HG03175 (cell line): ENCODE measurements at regions not wholly inside any gene's neighbourhood (a gene's known extent, or its start where the extent isn't known, plus 50 kb on each side); places are given as distances from the start of the nearest gene placed in this dataset.
A peak's percentile ranks its signal among the peaks of the same experiment; 100 is the strongest.
"Not testable (repeated sequence)": the region's sequence is repeated elsewhere in the genome, so short reads cannot be mapped to it uniquely, and the experiment has no call there.

ENCODE experiments used
- ATAC-seq: cut with Tn5 transposase; IDR thresholded peaks from one replicate; pipeline ENCODE4 v1.9.1; 2021; ENCODE audit warnings: mild to moderate bottlenecking, moderate library complexity; ENCODE audit not compliant: unreplicated experiment

- no peak for ATAC-seq
These were observed 152.2 kb downstream of the LIPI start for GRCh38 chr21:14058566-14058965.

DNA sequence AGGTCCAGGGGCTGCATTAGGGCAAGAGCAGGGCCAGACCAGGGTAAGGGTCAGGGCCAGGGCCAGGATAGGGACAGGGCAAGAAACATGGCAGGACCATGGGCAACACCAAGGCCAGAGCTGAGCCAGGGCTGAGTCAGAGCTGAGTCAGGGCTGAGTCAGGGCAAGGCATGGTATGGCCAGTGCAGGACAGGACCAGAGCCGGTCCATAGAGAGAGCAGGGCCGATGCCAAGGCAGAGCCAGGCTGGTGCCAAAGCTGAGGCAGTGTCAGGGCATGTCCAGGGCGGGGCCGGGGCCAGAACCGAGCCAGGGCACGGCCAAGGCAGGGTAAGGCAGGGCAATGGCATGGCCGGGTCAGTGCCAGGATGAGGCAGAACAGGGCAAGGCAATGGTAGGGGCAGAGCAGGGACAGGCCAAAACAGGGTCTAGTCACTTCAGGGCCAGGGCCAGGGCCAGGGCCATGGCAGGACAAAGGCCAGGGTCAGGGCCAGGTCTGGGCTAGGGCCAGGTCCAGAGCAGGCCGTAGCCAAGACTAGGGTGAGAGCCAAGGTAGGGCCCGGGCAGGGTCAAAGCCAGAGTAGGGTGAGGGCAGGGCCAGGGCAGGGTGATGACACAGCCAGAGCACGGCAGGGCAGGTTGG lies 152.8 kb downstream of the LIPI start:
- not testable (repeated sequence) for ATAC-seq

- no peak for ATAC-seq
These were observed 153.4 kb downstream of the LIPI start for GRCh38 chr21:14057313-14057712.

- no peak for ATAC-seq
These were observed 154.0 kb downstream of the LIPI start for GRCh38 chr21:14056771-14057191.

DNA sequence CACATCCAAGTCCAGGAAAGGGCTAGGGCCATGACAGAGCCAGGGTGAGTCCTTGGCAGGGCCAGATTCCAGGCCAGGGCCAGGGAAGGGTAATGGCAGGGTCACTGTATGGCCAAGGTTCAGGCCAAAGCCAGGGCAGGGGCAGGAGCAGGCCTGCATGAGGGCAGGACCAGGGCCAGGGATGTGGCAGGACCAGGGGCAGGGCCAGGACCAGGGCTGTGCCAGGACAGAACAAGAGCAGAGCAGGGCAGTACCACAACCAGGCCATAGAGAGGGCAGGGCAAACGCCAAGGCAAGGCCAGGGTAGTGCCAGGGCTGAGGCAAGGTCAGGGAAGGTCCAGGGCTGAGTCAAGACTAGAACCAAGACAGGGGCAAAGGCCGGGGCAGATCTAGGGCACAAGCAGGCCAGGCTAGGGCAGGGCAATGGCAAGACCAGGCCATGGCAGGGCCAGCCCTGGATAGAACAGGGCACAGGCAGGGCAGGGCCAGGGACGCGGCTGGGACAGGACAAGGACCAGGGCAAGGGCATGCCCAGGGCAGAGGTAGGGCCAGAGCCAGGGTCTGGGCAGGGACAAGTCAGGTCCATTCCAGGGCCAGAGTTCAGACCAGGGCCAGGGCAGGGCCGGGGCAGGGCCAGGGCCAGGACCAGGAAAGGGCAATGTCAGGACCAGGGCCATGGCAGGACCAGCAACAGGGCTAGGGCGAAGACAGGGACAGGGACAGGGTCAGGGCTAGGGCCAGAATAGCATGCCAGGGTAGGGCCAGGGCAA lies 154.8 kb downstream of the LIPI start:
- ATAC-seq: not testable (repeated sequence)

GRCh38 chr21:14054682-14055081 lies 156.1 kb downstream of the LIPI start:
- no peak for ATAC-seq

GRCh38 chr21:14050121-14050520 lies 160.6 kb downstream of the LIPI start:
- no peak for ATAC-seq

- ATAC-seq: no peak
These were observed 164.4 kb downstream of the LIPI start for GRCh38 chr21:14046401-14046800.

DNA sequence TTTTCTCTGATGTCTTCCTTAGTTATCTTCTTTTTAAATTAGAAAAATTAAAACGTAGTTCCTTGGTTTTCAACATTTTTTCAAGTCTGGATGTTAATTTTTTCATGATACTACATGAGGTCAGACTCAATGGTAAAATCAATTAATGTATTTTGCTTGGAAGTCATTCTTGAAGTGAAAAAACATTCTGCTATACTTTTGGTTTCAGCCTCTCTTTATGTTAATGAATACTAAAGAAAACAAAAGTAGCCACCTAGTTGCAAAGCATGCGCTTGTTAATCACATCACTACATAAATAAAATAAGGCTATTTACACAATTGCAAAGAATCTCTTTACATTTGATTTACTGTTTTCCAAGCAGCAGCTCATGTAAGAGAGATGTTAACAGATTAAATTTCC lies 170.4 kb downstream of the LIPI start:
- no peak for ATAC-seq

- ATAC-seq: not testable (repeated sequence)
These were observed 182.1 kb downstream of the LIPI start for GRCh38 chr21:14028619-14029018.

- peak; percentile 100 for ATAC-seq
These were observed 183.4 kb downstream of the LIPI start for GRCh38 chr21:14027235-14027869.

DNA sequence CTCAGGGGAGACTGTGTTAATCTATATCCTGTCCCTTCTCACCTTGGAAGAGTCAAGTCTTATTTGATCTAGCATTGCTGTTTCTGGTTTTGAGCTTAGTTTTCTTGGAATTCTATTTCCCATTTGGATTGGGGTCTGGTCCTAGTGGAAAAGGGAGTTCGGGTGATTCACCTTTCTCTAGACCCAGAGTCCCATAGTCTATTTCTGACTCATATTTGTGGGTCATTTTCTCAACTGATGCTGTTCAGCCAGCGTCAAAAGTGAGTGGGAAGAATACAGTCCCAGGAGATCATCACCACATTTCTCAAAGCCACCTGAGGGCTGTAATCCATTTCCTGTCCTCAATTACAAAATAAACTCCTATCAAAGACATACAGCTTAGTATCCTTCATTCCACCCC lies 190.6 kb downstream of the LIPI start:
- ATAC-seq: not testable (repeated sequence)

- not testable (repeated sequence) for ATAC-seq
These were observed 194.9 kb downstream of the LIPI start for GRCh38 chr21:14015841-14016240.

- ATAC-seq: not testable (repeated sequence)
These were observed 196.9 kb downstream of the LIPI start for GRCh38 chr21:14013623-14014498.

DNA sequence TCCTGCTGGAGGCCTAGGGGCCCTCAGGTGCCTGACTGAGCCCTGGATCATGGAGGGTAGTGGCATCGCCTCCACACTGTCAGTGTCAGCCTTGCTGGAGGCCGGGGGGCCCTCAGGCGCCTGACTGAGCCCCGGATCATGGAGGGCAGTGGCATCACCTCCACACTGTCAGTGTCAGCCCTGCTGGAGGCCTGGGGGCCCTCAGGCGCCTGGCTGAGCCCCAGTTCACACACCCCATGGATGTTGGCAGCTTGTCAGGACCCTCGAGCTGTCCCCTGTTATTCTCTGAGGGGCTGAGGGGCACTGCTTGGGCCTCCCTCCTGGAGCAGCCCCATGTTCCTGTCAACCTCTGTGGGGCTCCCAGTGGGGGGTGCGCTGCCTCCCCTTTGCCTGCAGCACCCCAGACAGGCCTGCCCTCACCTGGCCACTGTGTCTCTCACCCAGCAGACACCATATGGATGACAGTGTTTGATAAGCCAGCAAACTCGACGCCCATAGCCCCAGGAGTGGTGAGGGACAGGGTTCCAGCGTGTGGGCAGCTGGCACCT lies 197.6 kb downstream of the LIPI start:
- ATAC-seq: no peak

GRCh38 chr21:14012409-14012808 lies 198.3 kb downstream of the LIPI start:
- ATAC-seq: no peak

- ATAC-seq: not testable (repeated sequence)
These were observed 199.0 kb downstream of the LIPI start for GRCh38 chr21:14011751-14012150.

DNA sequence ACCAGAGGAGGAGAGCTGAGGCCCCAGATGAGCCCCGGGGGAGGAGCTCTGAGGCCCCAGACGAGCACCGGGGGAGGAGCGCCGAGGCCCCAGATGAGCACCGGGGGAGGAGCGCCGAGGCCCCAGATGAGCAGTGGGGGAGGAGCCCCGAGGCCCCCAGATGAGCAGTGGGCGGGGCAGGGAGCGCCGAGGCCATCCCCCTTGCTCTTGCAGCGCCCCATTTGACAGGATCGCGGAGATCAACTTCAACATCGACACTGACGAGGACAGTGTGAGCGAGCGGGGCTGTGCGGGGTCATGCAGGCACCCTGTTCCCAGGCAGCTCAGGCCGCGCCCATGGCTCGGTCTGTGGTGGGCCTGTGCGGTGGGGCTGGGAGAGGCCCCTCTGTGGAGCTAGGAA lies 199.6 kb downstream of the LIPI start:
- not testable (repeated sequence) for ATAC-seq

GRCh38 chr21:14010729-14011128 lies 200.0 kb downstream of the LIPI start:
- ATAC-seq: no peak

- ATAC-seq: not testable (repeated sequence)
These were observed 200.8 kb downstream of the LIPI start for GRCh38 chr21:14009990-14010389.
